H7 (cell line): ENCODE measurements at regions not wholly inside any gene's neighbourhood (a gene's known extent, or its start where the extent isn't known, plus 50 kb on each side); places are given as distances from the start of the nearest gene placed in this dataset.

Experiments
- DNase-seq: peaks from one replicate; pipeline ENCODE4 v3.0.0; 2012
- H3K27me3 ChIP-seq: 2 replicates; pipeline ENCODE4 v1.6.0; 2011; ENCODE audit warnings: mild to moderate bottlenecking, low read length; ENCODE audit not compliant: control insufficient read depth, insufficient read depth
- H3K36me3 ChIP-seq: replicated peaks from 2 replicates; pipeline ENCODE4 v1.5.1; 2011; ENCODE audit warnings: low read length; ENCODE audit not compliant: control insufficient read depth, insufficient read depth
- H3K4me3 ChIP-seq: 2 replicates; pipeline ENCODE4 v1.5.1; 2011; ENCODE audit warnings: low read depth, mild to moderate bottlenecking, control low read depth, low read length, moderate library complexity; ENCODE audit not compliant: insufficient read depth

GRCh38 chr1:182192215-182192614 lies 130.7 kb upstream of the ZNF648 start:
- no peak for DNase-seq
- Histone ChIP-seq H3K4me3 (no peak overlapping the region), H3K36me3 (no peaks in the 10 kb centered on the region), H3K27me3 (no peaks in the 10 kb centered on the region)

- Histone ChIP-seq H3K27me3 (no peaks in the 10 kb centered on the region), H3K36me3 (no peaks in the 10 kb centered on the region), H3K4me3 (no peak overlapping the region)
- no peak for DNase-seq
Observed at GRCh38 chr1:182191381-182192115, 130.0 kb upstream of the ZNF648 start.

GRCh38 chr1:182189535-182190066 lies 128.1 kb upstream of the ZNF648 start:
- Histone ChIP-seq H3K4me3 (no peak overlapping the region), H3K27me3 (no peaks in the 10 kb centered on the region), H3K36me3 (no peaks in the 10 kb centered on the region)
- no peak for DNase-seq

GRCh38 chr1:182186757-182187146 lies 125.2 kb upstream of the ZNF648 start:
- no peak for DNase-seq
- H3K27me3 ChIP-seq = no peaks in the 10 kb centered on the region
- no peak overlapping the region for H3K4me3 ChIP-seq
- no peaks in the 10 kb centered on the region for H3K36me3 ChIP-seq

- DNase-seq = no peak
- H3K4me3 ChIP-seq = no peak overlapping the region
Observed at GRCh38 chr1:182185842-182186756, 124.6 kb upstream of the ZNF648 start.

GRCh38 chr1:182185136-182185535 lies 123.6 kb upstream of the ZNF648 start:
- no peak for DNase-seq
- no peaks in the 10 kb centered on the region for H3K36me3 ChIP-seq
- H3K4me3 ChIP-seq = no peak overlapping the region
- H3K27me3 ChIP-seq = no peaks in the 10 kb centered on the region

More at GRCh38 chr1:182185842-182186756, 124.6 kb upstream of the ZNF648 start:
- H3K36me3 ChIP-seq = no peaks in the 10 kb centered on the region
- H3K27me3 ChIP-seq = no peaks in the 10 kb centered on the region

GRCh38 chr1:182183606-182184005 lies 122.1 kb upstream of the ZNF648 start:
- Histone ChIP-seq H3K27me3 (no peaks in the 10 kb centered on the region), H3K4me3 (no peak overlapping the region), H3K36me3 (no peaks in the 10 kb centered on the region)
- DNase-seq = no peak

- DNase-seq = no peak
- no peaks in the 10 kb centered on the region for H3K27me3 ChIP-seq
- H3K4me3 ChIP-seq = no peak overlapping the region
- no peaks in the 10 kb centered on the region for H3K36me3 ChIP-seq
Observed at GRCh38 chr1:182182311-182182710, 120.8 kb upstream of the ZNF648 start.

GRCh38 chr1:182181167-182181572 lies 119.7 kb upstream of the ZNF648 start:
- no peaks in the 10 kb centered on the region for H3K36me3 ChIP-seq
- no peak for DNase-seq
- H3K4me3 ChIP-seq = no peak overlapping the region
- no peaks in the 10 kb centered on the region for H3K27me3 ChIP-seq

- no peaks in the 10 kb centered on the region for H3K27me3 ChIP-seq
- DNase-seq = no peak
- H3K36me3 ChIP-seq = no peaks in the 10 kb centered on the region
- H3K4me3 ChIP-seq = no peak overlapping the region
Observed at GRCh38 chr1:182175361-182175931, 113.9 kb upstream of the ZNF648 start.

- H3K4me3 ChIP-seq = no peak overlapping the region
- no peak for DNase-seq
- no peaks in the 10 kb centered on the region for H3K36me3 ChIP-seq
- no peaks in the 10 kb centered on the region for H3K27me3 ChIP-seq
Observed at GRCh38 chr1:182174513-182174855, 113.0 kb upstream of the ZNF648 start.

- no peak overlapping the region for H3K4me3 ChIP-seq
- DNase-seq = no peak
- no peaks in the 10 kb centered on the region for H3K27me3 ChIP-seq
- H3K36me3 ChIP-seq = no peaks in the 10 kb centered on the region
Observed at GRCh38 chr1:182173808-182174512, 112.4 kb upstream of the ZNF648 start.

GRCh38 chr1:182172699-182173098 lies 111.2 kb upstream of the ZNF648 start:
- no peak for DNase-seq
- Histone ChIP-seq H3K27me3 (no peaks in the 10 kb centered on the region), H3K36me3 (no peaks in the 10 kb centered on the region), H3K4me3 (no peak overlapping the region)

- Histone ChIP-seq H3K27me3 (no peaks in the 10 kb centered on the region), H3K36me3 (no peaks in the 10 kb centered on the region)
Observed at GRCh38 chr1:182170891-182171461, 109.5 kb upstream of the ZNF648 start.

More at GRCh38 chr1:182170891-182171461, 109.5 kb upstream of the ZNF648 start:
- H3K4me3 ChIP-seq = no peak overlapping the region
- no peak for DNase-seq
